NCI-H187 treated with DMSO at 0.1 percent for 48 hours (cell line): ENCODE measurements at regions not wholly inside any gene's neighbourhood (a gene's known extent, or its start where the extent isn't known, plus 50 kb on each side); places are given as distances from the start of the nearest gene placed in this dataset.
"Not testable (repeated sequence)": the region's sequence is repeated elsewhere in the genome, so short reads cannot be mapped to it uniquely, and the experiment has no call there.

Experiments used
- DNase-seq: peaks from one replicate; lab custom pipeline; 2025; lab: John Stamatoyannopoulos, UW

DNA sequence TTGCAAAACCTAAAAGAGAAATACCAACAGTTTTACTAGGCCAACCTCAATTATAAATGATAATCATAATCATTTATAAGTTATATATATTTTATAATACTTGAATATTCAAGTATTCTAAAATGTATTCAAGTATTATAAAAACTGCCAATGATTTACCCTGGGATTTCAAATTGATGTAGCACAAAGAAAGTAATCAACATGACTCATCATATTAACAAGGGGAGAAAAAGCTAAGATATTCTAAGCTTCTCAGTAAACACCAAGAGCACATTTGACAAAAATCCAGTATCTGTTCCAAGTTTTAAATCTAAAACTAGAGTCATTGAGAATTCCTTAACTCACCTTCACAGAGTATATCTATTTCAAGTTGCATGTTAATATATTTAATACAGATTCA lies 56.1 kb downstream of the CAPZA3 start:
- DNase-seq, result no peak

DNA sequence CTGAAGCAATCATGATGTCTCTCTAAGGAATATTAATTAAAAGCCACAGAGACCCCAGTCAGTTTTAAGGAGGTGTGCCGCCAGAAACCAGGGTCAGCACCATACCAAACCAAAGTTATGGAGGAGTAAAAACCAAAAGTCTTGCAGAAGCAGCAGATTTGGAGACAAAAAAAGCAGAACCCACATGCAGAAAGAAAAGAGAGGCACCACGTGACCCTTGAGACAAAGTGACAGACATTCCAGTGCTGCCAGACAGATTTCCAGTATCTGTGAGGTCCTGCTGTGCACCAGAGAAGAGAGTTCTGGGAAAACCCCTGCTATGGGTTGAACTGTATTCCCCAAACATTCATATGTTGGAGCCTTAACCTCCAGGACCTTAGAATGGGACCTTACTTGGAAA lies 59.7 kb downstream of the CAPZA3 start:
- DNase-seq, result no peak

DNA sequence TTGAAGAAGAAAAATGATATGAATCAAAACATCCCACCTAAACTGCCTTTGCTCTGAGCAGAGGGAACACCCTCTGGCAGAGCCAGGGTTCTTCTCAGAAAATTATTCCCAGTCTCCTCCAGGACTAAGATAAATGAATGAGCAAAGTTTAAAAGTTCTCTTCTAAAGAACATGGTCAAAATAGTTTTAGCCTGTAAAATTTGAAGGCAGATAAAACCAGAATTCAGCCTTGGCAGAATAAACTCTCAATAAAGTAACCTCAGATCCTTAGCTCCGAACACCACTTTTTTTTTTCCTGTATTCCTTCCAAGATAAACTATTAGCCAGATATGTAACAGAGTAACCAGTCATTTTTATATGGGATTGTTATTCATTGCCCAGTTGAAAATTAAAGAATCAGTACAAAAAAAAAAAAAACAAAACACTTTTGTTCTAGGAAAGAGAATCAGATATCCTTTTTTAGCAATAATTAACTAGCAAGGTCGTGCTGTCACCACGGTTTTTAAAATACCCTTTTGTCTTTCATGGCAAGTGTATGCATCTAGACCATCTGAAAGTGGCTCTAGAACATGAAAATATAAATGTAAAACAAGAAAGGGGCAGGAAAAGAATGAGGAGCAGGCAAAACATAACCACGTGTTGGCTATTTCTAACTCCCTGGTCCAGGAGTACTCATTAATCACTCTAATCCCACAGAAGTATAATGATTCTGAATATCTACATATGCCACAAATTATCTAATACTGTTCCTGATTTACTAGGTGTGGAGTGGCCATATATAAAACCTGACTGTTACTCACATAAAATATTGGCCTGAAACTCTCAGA lies 60.8 kb downstream of the CAPZA3 start:
- no peak for DNase-seq

DNA sequence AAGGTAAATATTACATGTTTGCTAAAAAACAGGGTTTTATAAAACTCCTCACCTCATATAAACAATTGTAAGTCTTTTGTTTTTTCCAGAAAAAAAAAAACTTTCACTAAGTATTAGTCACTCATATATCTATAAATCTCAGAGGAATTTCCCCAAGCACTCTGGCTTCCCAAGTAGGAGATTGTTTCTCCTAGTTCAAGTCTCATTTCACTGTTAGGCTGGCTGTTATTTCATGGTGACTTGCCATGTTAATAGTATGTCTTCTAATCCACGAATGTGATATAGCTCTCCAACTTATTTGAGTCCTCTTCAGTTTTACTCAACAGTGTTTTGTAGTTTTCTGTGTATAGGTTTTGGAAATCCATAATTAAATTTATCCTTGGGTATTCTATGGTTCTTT lies 61.6 kb downstream of the CAPZA3 start:
- DNase-seq, result no peak

DNA sequence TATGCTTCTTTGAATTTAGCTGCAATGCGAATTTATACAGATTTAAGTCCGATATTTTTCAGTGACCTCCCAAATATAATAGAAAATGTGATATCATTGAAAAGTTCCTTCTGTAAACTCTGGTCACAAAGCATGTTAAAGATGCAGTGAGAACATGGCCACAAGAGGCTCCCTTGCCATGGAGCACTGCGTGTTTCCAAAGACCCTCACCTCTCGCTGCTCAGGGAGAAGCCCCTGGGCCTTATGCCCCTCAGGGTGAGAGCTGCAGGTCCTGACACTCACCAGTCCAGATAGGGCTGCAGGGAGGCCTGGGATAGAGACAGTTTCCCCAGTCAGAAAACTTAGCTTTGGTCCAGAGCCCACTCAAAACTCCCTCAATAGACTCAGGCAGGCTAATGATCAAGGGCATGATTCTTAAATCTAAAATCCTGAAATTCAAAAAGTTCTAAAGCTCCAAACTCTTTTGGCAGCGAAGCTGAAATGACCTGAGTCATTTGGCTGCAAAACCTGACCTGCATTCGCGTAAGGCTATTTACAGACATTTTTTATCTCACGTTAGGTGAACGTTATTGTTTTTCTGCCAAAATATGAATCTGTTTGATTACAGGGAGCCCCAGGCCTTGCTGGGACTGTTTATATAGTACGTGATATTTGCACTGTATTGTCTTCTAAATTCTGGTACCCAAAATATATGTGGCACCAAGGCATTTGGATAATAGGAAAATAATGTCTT lies 67.8 kb downstream of the CAPZA3 start:
- no peak for DNase-seq

DNA sequence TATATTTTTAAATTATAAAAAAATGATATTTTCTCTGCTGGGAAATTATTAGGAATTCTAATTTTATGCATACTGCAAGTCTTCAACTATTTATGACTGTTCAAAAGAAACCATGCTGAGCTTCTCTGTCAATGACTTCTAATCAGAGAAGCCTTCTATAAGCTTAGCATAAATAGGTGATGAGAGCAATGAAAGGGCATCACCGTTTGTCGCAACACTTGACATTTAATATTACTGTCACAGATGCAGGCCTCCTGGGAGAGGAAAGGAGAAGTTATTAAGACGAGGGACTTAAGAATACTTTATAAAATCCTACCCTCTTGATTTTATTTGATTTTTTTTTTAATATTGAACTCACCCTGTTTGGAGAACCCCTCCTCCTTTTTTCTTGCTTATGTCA lies 69.8 kb downstream of the CAPZA3 start:
- DNase-seq, result no peak

DNA sequence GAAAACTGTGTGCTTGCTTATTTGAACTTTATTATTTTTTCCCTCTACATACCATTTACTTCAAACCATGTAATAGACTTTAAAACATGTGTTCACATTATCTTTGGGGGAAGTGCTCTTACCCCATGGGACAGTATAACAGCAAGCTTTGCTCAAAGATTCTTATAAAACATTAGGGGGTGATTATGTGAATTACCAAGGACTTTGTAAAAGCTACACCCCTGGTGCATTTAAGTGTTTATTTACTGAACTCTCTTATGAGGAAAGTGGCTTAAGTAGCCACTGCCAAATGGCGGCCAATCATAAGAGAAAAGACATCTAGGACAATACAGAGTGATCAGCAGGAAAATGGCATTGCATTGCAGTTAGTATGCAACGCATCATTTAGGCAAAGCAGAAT lies 70.3 kb downstream of the CAPZA3 start:
- no peak for DNase-seq

DNA sequence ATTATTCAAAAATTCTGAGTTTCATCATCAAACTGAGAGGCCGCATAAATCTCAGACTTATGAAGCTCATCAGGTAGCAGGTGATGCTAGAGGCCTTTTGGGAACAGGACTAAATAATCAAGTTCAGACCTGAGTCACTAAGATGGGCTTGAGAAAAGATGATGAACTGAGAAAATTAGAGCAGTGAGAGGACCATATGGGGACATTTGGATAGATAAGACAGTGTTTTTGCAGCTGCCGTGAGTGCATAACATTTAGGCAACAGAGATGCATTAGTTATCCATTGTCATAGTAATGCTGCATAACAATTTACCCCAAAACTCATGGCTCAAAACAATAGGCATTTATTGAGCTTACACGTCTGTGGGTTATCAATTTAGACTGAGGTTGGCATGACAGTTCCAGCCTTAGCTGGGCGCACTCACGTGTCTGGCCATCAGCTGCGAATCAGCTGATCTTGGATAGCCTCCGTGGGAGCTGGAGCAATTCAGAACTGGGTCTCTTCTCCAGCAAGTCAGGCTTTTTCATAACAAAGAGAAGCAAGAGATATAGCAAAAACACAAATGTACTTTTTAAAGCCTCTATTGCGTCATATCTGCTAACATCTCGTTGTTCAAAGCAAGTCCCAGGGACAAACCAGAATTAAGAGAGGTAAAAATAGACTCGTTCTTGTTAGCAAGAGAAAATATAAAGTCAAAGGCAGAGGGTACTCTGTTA lies 72.8 kb downstream of the CAPZA3 start:
- DNase-seq, result no peak

DNA sequence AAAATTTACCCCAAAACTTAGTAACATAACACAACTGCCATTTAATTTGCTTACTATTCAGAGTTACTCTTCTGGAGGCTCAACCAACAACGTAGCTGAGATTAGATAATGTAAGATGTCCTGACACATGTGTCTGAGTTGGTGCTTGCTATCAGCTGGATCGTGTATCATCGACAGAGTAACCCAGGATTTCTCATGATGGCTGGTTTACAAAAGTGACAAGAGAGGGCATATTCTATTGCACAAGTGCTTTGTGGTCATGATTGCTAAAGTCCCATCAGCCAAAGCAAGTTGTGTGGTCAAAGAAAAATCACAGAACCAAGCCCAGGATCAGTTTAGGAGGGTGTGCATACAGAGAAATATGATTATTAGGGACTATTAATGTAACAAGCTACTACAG lies 73.4 kb downstream of the CAPZA3 start:
- no peak for DNase-seq

DNA sequence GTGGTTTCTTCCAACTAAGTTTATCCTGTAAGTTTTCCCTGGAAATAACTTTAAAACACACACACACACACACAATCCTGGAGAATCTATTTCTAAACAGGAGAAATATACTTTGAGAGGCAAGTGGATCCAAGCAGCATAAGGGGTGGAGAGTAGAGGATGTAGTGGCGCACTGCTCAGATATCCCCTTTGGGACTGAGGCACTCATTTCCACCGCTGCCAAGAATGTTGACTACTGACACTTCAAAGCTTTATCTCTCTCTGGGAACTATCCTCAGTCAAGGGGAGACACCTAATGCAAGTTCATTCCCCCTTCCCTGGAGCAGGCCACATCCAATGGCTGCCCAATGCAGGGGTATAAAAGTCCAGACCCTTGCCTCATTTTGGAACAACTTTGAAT lies 75.8 kb downstream of the CAPZA3 start:
- DNase-seq, result no peak

DNA sequence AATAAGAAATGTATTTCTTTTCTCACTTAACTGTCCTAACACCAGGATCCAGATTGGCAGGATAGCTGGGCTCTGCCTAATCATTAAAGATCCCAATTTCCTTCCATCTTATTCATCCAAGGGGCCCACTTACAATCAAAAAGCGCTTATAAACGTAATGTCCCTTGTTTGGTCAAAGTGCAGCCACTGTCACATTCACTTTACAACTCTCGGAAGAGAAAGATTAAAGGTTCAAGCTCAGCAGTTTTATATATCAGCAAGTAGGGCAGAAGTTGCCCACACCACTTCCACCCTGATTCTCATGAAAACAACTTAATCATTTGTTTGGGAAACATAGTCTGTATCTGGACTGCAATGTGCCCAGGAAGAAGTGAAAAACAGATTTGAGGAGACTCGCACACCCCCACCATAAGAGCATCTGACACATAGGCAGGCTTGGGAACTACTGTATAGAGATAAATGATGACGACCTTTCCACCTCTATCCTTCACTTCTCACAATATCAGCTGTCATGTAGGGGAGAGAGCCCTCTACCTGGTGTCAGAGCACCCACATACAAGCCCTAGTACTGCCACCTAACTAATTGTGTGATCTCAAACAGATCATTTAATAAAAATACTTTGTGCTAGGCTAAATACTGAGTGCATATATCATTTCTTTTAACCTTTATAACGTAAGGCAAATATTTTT lies 80.8 kb downstream of the CAPZA3 start:
- DNase-seq, result no peak

DNA sequence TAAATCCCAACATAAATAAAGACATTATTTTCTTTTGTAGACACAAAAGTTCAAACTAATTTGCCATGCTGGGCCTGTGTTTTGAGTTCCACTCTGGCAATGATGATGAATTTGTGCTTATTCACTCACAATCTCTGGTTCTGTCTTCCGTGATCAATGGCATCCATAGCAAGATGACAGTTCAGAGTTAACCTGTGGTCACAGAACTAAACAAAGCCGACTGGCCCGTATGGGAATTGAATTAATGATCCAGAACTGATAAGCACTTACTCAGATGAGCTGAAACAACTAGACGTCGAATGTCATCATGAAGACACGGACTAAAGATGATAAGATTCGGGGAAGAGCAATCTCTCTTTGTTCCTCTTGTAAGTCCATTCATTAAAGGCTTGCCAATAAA lies 81.6 kb downstream of the CAPZA3 start:
- DNase-seq, result no peak

DNA sequence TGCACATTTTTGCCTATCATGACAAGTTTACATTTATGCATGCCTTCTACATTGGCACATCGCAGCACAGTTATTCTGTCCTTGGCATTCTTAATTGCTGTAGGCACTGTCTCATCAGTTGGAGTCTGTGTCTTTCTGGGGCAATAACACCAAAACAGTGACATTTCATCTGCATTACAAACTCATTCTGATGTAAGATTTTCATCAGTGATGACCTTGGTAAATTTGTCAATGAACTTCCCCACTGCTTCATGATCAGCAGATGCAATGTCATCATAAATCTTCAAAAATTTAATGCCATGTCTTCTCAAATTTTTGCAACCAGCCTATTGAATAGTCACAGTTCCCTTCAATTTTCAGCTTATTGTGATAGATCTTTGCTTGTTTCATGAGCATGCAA lies 85.5 kb downstream of the CAPZA3 start:
- no peak for DNase-seq

DNA sequence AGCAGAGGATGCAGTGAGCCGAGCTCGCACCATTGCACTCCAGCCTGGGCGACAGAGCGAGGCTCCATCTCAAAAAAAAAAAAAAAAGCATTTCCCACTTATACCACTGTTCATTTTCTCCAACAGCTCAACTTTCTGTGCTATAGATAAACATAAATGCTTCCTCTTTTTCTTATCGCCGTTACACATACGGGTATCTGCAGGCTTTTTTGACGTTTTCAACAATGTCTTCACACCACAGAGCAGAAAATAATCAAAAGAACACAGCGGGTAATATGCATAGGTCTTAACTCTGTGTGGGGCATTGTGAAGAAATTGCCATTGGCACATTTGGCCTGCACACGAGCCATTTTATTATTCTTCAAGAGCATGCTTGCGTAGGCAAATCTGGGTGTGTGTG lies 86.4 kb downstream of the CAPZA3 start:
- no peak for DNase-seq

DNA sequence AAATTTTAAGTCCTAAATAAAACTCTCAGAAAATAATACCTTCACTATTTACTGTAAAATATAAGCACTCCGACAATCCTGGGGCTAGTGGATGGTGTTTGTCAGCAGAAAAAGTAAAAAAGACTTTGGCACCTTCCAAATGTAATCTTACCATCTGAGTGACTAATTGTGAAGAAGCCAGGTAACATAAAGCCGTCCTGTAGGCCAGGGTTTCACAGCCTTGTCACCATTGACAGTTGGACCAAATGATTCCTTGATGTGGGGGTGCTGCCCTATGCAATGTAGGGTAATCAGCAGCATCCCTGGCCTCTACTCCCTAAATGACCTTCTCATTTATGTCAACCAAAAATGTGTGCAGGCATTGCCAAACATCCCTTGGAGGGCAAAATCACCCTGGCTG lies 87.2 kb downstream of the CAPZA3 start:
- DNase-seq, result no peak

DNA sequence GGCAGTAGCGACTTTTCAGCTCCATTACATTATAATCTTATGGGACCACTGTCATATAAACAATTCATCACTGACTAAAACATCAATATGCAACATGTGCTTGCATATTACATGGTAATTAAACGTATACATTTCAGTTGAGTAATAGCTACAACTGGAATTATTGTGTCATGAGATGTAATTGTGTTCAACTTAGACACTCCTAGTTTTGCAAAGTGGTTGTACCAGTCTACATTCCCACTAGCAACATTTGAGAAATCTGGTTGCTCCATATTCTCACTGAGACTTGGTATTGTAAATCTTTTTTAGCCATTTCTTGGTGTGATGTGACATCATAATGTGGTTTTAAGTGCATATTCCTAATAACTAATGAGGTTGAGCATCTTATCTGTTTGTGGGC lies 90.0 kb downstream of the CAPZA3 start:
- DNase-seq, result no peak

DNA sequence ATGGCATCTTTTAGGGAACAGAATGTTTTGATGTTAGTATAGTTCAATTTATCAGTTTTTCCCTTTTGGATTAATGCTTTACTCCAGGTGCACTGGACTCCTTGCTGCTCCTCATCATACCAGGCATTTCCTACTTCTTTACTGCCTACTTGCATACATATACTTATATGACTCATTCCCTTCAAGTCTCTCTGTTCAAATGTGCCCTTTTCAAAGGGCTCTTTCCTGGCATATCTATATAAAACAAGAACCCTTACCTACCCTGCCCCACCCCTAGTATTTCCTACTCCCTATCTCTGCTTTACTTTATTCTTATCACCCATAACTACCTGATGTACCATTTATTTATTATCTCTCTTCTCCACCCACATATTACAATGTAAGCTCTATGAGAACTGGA lies 90.6 kb downstream of the CAPZA3 start:
- DNase-seq, result no peak

DNA sequence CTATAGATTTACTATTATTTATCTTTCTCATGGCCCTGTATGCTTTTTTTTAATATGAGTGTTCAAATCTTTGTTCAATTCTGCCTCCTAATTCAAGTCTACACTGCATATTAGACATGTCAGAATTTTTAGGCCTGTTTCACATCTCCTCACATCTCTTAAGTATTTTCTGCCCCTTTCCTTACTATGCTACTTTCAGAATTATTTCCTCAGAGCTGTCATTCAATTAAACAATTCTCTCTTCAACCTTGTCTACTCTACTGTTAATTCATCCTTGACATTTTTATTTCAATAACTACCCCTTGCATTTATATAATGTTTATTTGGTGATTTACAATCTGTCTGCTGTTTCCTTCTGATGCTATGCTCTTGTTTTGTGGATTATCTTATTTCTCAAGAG lies 91.1 kb downstream of the CAPZA3 start:
- no peak for DNase-seq

DNA sequence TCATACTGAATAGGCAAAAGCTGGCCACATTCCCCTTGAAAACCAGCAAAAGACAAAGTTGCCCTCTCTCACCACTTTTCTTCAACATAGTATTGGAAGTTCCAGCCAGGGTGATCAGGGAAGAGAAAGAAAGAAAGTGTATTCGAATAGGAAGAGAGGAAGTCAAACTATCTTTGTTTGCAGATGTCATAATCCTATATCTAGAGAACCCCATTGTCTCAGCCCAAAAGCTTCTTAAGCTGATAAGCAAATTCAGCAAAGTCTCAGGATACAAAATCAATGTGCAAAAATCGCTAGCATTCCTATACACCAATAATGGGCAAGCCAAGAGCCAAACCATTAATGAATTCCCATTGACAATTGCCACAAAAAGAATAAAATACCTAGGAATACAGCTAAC lies 95.0 kb downstream of the CAPZA3 start:
- DNase-seq, result not testable (repeated sequence)

DNA sequence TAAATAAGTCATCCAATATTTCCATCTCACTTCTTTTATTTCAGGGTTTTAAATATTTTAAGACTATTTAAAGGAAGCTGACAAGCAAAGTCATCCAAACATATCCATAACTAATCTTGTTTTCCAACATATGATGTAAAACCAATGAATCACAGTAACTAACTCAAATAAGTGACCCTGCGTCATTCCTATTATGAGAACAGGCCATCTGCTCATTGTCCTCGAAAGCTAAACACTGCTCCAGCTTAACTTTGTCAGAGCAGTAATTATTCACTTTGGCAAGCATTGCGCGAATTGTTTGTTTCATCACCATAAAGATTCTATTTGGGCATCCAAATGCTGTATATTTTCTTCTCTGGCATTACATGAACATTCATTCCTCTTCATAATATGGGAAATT lies 99.1 kb downstream of the CAPZA3 start:
- no peak for DNase-seq

DNA sequence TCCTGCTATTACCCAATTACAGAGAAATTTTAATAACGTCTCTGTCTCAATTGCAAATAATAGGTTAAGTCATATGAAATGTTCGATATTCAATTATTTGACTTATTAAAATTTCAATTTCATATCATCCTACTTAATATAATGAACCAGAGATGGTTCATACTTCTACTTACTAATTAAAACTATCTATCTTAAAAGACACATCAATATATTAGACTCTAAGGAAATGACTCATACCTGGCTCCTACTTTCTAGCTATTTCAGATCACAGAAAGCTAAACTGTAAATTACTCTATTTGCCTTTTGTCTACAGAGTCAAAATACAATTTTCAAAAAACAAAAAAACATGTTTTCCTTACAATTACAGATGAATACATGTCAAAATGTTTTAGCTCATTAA lies 99.6 kb downstream of the CAPZA3 start:
- no peak for DNase-seq

DNA sequence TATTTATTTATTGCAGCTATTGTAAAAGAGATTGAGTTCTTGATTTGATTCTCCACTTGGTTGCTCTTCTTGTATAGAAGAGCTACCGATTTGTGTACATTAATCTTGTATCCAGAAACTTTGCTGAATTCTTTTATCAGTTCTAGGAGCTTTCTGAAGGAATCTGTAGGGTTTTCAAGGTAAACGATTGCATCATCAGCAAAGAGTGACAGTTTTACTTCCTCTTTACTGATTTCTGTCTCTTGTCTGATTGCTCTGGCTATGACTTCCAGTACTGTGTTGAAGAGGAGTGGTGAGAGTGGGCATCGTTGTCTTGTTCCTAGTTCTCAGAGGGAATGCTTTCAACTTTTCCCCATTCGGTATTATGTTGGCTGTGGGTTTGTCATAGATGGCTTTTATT lies 103.1 kb downstream of the CAPZA3 start:
- DNase-seq, result not testable (repeated sequence)
